ENCODE measurements at regions not wholly inside any gene's neighbourhood (a gene's known extent, or its start where the extent isn't known, plus 50 kb on each side); places are given as distances from the start of the nearest gene placed in this dataset.

GRCh38 chr4:180485407-180485806 lies 1757.8 kb upstream of the TENM3 start:
- TF ChIP-seq MAX (IDR thresholded peaks at IDR 0.05) (no peak), SP1 (IDR thresholded peaks at IDR 0.05; ENCODE audit: low read depth) (no peak), ZNF274 (IDR thresholded peaks at IDR 0.05; ENCODE audit: low read depth, low read length) (no peak), EZH2 (IDR thresholded peaks at IDR 0.05) (no peak), POLR2A (IDR thresholded peaks at IDR 0.05; ENCODE audit: borderline replicate concordance, extremely low read depth, insufficient read depth, insufficient read length) (no peak), ATF3 (IDR thresholded peaks at IDR 0.05) (no peak), EZH2phosphoT487 (IDR thresholded peaks at IDR 0.05; ENCODE audit: borderline replicate concordance) (no peak), CTCF (IDR thresholded peaks at IDR 0.05 in 2 of 3, conservative IDR thresholded peaks at IDR 0.05 in 1 of 3; ENCODE audit: borderline replicate concordance in 1 of 3, insufficient read depth in 1 of 3, low read depth in 2 of 3, low read length in 2 of 3) (no peak), FOSL1 (IDR thresholded peaks at IDR 0.05; ENCODE audit: low read depth) (no peak), ZFX (IDR thresholded peaks at IDR 0.05) (no peak), TCF7L2 (IDR thresholded peaks at IDR 0.05; ENCODE audit: borderline replicate concordance, extremely low read depth, insufficient read depth, insufficient read length) (no peak), REST (IDR thresholded peaks at IDR 0.05; ENCODE audit: low read depth) (no peak), POLR2AphosphoS5 (IDR thresholded peaks at IDR 0.05; ENCODE audit: low read depth, low read length) (no peak)

Data from HCT116 (cell line).